A204.1 (cell line): ENCODE measurements at regions not wholly inside any gene's neighbourhood (a gene's known extent, or its start where the extent isn't known, plus 50 kb on each side); places are given as distances from the start of the nearest gene placed in this dataset.
"Not testable (repeated sequence)": the region's sequence is repeated elsewhere in the genome, so short reads cannot be mapped to it uniquely, and the experiment has no call there.

Source experiments
- FAIRE-seq: peaks from 2 replicates; lab custom pipeline; 2012; peaks lifted over from hg19 to GRCh38; lab: Jason Lieb, UNC

GRCh38 chr4:131344761-131345160 lies 1804.3 kb upstream of the PCDH10 start:
- no peak for FAIRE-seq

DNA sequence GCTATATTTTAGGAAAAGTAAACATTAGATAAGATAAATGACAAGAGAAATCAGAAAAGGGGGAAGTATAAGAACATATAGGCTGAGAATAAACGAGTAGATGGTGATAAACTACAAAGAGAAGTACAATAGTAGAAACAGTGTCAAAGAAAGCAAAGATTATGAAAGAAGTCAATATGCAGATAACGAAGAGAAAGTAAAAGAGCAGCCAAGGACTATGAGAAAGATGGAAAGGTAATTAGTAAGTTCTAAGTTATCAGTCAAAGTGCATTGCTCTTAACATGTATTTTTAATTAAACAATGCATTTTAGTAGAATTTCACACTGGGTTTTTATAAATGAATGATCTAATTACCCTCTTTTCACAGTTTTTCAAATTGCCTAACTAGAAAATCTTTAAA lies 1801.3 kb upstream of the PCDH10 start:
- FAIRE-seq: no peak

DNA sequence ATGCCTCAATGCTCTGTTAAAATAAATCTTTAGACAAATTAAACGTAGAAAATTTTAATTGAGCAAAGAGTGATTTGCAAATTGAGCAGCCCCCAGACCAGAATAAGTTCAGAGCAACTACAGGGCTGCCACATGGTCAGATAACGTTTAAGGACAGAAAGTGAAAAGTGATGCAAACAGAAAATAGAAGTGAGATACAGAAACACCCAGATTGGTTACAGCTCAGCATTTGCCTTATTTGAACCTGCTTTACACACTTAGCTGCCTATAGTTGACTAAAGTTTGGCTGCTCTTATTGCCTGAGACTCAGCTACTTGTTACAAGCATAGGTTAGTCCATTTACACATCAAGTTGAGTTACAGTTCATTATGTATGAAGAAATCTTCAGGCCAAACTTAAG lies 1800.8 kb upstream of the PCDH10 start:
- no peak for FAIRE-seq

GRCh38 chr4:131352371-131352770 lies 1796.7 kb upstream of the PCDH10 start:
- FAIRE-seq: not testable (repeated sequence)

DNA sequence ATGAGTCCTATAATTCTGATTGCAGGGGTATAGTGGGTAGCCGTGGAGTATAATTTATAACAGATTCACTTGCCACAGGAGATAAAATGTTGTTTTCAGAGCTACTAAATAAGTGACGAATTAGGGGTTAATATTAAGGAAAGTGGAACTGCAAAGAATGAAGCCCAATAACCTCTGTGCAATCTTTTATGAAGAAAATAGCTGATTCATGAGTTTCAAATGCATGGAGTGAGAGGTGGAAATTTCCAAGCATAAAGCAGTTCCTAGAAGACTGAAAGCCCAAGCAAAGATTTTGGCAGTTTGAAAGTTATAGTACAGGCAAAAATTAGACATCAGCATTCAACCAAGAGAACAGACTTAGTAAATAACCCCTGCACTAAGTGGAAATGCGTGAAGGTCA lies 1782.4 kb upstream of the PCDH10 start:
- no peak for FAIRE-seq

DNA sequence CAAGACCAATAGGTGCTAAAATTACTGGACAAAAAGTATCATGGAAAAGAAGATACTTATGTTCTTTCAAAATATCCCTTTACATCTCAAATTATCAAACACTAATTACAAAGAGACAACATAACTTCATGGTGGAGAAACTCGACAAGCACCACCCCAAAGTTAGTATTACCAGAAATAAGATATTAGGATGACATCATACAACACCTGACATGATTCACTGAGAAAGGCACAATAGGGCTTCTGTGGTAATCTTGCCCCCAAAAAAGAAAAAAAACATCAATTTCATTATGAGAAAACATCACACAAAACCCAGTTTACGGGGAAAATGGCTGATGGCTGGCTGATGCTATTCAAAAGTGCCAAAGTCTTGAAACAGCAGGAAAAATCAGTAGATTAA lies 1781.7 kb upstream of the PCDH10 start:
- FAIRE-seq: no peak

- no peak for FAIRE-seq
Observed at GRCh38 chr4:131370846-131371245, 1778.2 kb upstream of the PCDH10 start.

DNA sequence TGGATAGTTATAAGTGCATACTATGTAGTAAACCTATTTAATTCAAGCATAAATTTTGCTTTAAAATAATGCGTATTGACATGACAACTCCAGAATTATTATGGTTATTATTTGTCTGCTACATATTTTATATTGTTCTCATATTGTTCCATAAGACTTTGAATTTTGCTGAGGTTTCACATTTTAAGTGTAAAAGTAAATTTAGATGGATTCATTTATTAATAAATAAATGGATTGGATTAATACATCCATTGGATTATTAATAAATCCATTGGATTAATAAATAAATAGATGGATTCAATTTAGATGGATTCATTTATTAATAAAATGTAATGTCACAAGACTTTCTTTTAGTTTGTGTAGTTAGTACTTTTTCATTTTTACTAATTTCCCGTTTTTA lies 1768.0 kb upstream of the PCDH10 start:
- no peak for FAIRE-seq

GRCh38 chr4:131382839-131383238 lies 1766.3 kb upstream of the PCDH10 start:
- FAIRE-seq: no peak

DNA sequence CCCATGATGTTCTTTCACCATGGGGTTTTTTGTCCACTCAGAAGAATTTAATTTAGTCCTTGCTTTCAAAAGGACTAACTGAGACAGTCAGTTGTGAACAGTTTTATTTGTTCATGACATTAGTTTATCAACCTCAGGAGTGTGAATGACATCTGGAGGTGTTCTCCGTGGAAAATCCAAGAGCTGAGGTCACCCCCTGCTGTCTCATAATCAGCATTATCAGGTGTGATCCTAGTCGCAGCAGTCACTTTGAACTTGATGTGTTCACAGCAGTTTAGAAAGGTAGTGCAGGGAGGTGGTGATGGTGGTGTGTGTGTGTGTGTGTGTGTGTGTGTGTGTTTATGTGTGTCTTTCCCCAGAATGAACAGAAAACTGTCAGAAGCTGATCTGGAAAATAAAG lies 1760.8 kb upstream of the PCDH10 start:
- FAIRE-seq: no peak

- no peak for FAIRE-seq
Observed at GRCh38 chr4:131408102-131408501, 1741.0 kb upstream of the PCDH10 start.

DNA sequence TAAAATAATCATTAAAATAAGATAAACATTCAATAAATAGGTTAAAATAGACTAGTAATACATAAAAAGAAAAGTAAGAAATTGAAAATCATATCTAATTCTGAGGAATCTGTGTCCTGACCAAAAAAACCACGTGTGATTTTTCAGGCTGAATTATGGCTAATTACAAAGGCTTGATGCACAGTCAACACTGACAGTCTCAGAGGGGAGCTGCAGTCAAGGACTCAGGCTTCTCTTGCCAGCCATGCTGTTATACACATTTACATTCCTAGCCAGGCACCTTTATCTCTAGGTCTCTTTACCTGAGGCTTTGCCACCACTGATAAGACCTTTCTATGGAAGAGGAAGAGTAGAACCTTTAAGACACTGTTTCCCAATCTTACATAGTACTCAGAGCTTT lies 1737.7 kb upstream of the PCDH10 start:
- FAIRE-seq: no peak

DNA sequence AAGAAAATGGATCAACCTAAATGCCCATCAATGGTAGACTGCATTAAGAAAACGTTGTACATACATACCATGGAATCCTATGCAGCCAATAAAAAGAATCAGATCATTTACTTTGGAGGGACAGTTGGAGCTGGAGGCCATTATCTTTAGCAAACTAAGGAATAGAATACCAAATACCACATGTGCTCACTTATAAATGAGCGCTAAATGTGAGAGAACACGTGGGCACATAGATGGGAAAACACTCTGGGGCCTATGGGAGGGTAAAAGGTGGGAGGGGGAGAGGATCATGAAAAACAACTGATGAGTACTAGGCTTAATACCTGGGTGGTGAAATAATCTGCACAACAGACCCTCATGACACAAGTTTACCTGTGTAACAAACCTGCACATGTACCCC lies 1729.9 kb upstream of the PCDH10 start:
- no peak for FAIRE-seq

DNA sequence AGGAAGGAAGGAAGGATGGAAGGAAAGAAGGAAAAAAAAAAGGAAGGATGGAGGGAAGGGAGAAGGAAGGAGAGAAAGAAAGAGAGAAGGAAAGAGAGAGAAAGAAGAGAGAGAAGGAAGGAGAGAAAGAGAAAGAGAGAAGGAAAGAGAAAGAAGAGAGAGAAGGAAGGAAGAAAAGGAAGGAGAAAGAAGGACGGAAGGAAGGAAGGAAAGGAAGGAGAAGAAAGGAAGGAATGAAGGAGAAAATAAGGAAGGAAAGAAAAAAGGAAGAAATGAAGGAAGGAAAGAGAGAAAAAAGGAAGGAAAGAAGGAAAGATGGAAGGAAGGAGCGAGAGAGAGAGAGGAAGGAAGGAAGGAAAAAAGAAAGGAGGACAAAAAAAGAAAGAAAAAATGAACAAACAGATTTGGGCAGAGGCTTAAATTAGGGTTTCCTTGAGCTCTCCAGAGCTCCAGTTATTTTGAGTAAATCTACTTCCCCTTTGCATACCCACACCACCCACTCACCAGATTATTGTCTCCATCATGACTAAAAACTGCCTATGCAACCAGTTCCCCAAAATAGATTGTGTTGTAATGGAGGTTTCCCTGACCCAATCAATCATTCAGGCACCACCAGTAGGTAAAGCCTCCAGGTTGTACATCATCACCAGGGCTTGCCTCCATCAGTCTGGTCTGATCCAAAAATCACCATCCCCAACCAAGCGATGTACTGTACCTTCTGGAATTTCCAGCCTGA lies 1722.9 kb upstream of the PCDH10 start:
- FAIRE-seq: no peak

DNA sequence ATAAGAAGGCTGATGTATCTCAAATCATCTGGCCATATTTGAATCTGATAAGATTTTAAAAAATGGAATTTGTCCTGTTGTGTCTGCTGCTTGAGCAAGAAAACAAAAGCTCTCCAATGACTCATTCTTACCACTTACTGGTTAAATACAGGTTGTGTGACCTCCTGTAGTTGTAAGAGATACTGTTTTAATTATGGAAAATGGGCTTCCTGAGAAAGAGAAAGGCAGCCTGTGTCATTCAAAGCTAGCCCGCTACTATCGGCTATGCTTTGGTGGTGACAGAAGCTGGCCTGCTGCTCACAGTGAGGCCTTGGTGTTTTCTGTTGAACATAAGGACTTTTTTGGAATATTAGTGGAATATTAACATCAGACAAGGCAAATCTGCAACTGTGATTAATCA lies 1722.1 kb upstream of the PCDH10 start:
- FAIRE-seq: no peak

DNA sequence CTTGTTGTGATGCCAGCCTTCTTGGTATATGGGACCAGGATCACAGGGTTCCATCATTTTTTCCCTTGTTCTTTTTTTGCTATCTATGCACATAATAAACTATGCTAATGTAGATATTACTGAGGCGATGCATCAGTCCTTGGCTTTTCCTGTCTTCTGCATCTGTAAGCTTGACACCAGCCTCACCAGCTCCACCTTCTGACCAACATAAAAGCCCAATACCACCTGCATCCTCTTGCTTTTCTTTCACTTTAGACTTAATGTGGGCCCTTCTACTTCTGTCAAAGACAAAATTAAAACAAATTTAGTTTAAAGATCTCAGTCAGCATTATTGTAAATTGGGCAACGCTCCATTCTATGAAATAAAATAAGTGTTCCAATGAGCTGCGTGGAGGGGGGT lies 1718.8 kb upstream of the PCDH10 start:
- no peak for FAIRE-seq

DNA sequence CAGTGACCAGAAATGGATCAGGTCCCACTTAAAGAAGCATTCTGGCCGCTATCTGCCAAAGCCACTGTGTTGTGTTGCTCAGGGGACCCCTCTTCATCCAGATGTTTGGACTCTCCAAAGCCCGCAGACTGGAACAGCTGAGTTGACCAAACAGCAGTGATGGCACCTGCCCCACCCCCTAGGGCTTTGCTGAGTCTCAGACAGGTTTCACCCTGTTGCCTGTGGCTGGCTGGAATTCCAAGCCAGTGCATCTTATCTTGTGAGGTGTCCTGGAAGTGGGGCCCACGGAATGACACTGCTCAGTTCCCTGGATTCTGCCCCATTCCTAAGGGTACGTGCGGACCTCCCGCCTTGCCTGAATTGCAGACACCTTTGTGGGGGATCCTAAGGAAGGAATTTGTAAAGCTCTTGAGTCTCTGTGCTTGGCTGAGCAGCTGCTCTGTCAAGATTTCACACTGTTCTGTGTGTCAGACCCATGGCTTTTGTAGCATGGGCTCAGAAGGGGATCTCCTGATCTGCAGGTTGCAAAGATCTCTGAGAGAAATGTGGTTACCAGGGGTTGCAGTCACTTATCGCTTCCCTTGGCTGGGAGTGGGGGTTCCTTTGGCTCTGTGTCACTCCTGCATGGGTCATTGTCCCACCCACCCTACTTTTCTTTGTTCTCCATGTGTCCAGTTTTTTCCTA lies 1707.9 kb upstream of the PCDH10 start:
- FAIRE-seq: no peak

DNA sequence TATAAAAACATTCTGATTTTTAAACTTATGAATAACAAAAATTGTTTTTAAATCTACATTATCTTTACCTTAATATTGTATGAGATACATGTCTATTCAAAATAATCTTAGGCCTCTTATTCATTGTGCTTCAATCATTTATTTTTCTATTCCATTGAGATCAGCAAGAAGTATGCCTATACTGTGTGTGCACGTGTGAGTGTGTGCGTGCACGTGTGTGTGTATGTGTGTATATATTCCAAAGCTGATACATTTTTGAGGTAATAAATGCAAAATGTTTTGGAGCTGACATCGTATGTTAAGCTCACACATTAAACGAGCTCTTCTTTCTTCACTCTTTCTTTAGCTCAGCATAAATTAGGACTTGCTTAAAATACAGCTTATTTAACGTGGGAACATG lies 1701.2 kb upstream of the PCDH10 start:
- FAIRE-seq: peak; percentile 54

DNA sequence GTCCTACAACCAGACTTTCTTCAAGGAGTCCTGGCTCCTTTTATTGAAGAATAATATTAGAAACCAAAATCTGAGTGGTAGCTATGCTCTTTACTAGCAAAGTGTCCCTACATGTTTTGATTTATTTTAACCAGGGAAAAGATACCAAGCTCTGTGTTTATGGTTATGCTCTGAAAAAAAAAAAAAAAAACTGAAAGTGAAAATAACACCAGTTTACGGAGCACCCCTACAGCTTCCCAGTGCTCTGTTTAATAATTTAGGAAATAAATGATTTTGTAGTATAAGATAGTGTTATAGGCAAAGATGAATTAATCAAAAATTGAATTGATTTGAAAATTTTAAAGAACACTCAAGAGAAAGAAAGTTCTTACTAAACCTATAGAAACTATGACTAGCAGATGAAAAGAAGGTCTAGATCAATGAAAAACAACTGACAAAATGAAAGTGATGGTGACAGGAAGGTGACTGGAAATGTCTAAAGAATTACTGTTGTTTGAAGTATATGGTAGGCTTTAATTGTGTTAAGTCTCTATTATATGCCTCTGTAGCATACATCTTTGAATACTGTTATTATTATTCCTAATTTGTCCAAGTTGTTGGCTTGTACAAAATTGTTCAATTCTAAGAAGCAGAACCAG lies 1698.4 kb upstream of the PCDH10 start:
- no peak for FAIRE-seq

GRCh38 chr4:131459430-131460101 lies 1689.5 kb upstream of the PCDH10 start:
- FAIRE-seq: no peak

DNA sequence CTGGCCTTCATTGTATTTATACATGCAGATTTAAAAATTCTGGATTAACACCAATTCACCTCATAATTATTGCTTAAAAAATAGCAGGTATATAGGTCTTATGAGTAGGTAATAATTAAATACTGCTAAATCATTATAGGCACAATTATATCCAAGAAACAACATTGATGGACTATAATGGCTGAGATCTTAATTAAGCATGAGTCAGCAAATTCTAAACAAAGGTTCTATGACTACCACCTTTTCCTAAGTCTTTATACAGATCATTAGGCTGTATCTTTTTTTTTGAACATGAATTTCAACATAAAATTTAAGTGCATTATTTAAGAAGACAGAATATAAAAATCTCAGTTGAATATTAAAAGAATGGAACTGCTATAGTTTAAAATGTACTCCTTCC lies 1678.7 kb upstream of the PCDH10 start:
- FAIRE-seq: no peak

- FAIRE-seq: no peak
Observed at GRCh38 chr4:131488772-131489171, 1660.3 kb upstream of the PCDH10 start.

GRCh38 chr4:131496211-131496610 lies 1652.9 kb upstream of the PCDH10 start:
- FAIRE-seq: not testable (repeated sequence)
